ENCODE measurements at regions not wholly inside any gene's neighbourhood (a gene's known extent, or its start where the extent isn't known, plus 50 kb on each side); places are given as distances from the start of the nearest gene placed in this dataset.

DNA sequence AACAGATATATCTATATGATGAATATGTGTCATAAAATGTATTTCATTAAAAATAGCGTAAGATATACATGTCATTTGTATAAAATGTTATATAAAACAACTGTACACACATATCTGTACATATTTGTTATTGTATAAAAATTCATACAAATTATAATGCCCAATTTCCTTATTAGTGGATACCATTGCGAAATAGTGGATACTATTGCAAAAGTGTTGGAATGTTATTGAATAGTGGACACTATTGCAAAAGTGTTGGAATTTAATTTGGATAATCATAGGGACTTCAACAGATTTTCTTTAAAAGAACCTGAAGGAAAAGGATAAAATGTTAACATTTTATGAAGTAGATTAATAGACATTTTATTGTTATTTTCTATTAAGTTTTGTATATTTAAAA, 487.4 kb downstream of the HAO1 start:
- H3K9me2 ChIP-seq: no peaks in the 10 kb centered on the region
- ChIA-PET CTCF (no interaction called here), POLR2A (no interaction called here)
- H4K20me1 ChIP-seq (ENCODE audit: insufficient read depth): no peaks in the 10 kb centered on the region
- WGBS (ENCODE audit: low lambda C conversion rate): 13% methylated on average over 2 of the region's 2 CpGs
- TF ChIP-seq, protein P1, sequence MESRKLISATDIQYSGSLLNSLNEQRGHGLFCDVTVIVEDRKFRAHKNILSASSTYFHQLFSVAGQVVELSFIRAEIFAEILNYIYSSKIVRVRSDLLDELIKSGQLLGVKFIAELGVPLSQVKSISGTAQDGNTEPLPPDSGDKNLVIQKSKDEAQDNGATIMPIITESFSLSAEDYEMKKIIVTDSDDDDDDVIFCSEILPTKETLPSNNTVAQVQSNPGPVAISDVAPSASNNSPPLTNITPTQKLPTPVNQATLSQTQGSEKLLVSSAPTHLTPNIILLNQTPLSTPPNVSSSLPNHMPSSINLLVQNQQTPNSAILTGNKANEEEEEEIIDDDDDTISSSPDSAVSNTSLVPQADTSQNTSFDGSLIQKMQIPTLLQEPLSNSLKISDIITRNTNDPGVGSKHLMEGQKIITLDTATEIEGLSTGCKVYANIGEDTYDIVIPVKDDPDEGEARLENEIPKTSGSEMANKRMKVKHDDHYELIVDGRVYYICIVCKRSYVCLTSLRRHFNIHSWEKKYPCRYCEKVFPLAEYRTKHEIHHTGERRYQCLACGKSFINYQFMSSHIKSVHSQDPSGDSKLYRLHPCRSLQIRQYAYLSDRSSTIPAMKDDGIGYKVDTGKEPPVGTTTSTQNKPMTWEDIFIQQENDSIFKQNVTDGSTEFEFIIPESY (IDR thresholded peaks at IDR 0.05; ENCODE audit: borderline replicate concordance, low read depth): no peak
- TF ChIP-seq FOSL2 (IDR thresholded peaks at IDR 0.05; ENCODE audit: borderline replicate concordance, low read depth): no peak
- no peak overlapping the region for H3K4me3 ChIP-seq (ENCODE audit: low read depth in 2 of 2, low read length in 1 of 2)
- H3K27ac ChIP-seq (ENCODE audit: low read depth in 2 of 2, low read length in 1 of 2): no peak overlapping the region
- H2AFZ ChIP-seq (ENCODE audit: low read depth): no peak overlapping the region
- H3K9me3 ChIP-seq: no peaks in the 10 kb centered on the region
- no peak overlapping the region for H3K4me2 ChIP-seq
- no peaks in the 10 kb centered on the region for H3K27me3 ChIP-seq (ENCODE audit: insufficient read depth)
- no peaks in the 10 kb centered on the region for H3K79me2 ChIP-seq (ENCODE audit: insufficient read depth)
- H3F3A ChIP-seq (replicated peaks; ENCODE audit: insufficient read depth): no peaks in the 10 kb centered on the region
- no peak overlapping the region for H3K9ac ChIP-seq
- no peaks in the 10 kb centered on the region for H3K36me3 ChIP-seq (replicated peaks in 1 of 2; ENCODE audit: control insufficient read depth in 1 of 2, insufficient read depth in 2 of 2, low read length in 1 of 2)
- DNase-seq: no peak
- H3K4me1 ChIP-seq (ENCODE audit: control insufficient read depth in 1 of 2, insufficient read depth in 2 of 2, low read depth in 1 of 2, low read length in 1 of 2): no peaks in the 10 kb centered on the region

DNA sequence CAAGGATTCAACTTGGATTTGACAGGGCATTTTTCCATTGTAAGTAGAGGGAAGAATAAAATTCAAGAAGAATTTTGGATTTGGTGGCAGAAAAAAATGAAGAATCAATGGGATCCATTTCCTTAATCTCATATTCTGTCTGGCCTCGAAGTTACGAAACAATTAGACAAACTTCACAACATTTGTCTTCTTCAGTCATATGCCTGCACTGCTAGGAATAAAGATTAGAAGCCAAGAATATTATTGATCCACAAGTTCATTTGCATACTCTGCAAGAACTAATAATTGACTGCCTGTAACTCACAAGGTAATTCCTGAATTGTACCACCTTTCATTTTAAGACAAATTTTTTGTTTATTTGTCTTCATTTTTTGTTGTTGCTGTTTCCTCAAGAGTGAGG, 486.2 kb downstream of the HAO1 start:
- Histone ChIP-seq H3K4me1 (ENCODE audit: control insufficient read depth in 1 of 2, insufficient read depth in 2 of 2, low read depth in 1 of 2, low read length in 1 of 2) (no peaks in the 10 kb centered on the region), H3K79me2 (ENCODE audit: insufficient read depth) (no peaks in the 10 kb centered on the region), H3K4me3 (ENCODE audit: low read depth in 2 of 2, low read length in 1 of 2) (no peak overlapping the region), H2AFZ (ENCODE audit: low read depth) (no peak overlapping the region), H4K20me1 (ENCODE audit: insufficient read depth) (no peaks in the 10 kb centered on the region), H3K9ac (no peak overlapping the region), H3K36me3 (replicated peaks in 1 of 2; ENCODE audit: control insufficient read depth in 1 of 2, insufficient read depth in 2 of 2, low read length in 1 of 2) (no peaks in the 10 kb centered on the region), H3K9me2 (no peaks in the 10 kb centered on the region), H3F3A (replicated peaks; ENCODE audit: insufficient read depth) (no peaks in the 10 kb centered on the region), H3K9me3 (no peaks in the 10 kb centered on the region), H3K27ac (ENCODE audit: low read depth in 2 of 2, low read length in 1 of 2) (no peak overlapping the region), H3K27me3 (ENCODE audit: insufficient read depth) (no peaks in the 10 kb centered on the region), H3K4me2 (no peak overlapping the region)
- ChIA-PET POLR2A (no interaction called here), CTCF (no interaction called here)
- WGBS (ENCODE audit: low lambda C conversion rate): 26% methylated on average over 2 of the region's 2 CpGs
- no peak for DNase-seq
- no peak for TF ChIP-seq EZH2phosphoT487 (IDR thresholded peaks at IDR 0.05; ENCODE audit: borderline replicate concordance, low read depth)
- TF ChIP-seq TAF1 (IDR thresholded peaks at IDR 0.05; ENCODE audit: borderline replicate concordance, low read depth, low read length): no peak
- TF ChIP-seq EP300 (IDR thresholded peaks at IDR 0.05; ENCODE audit: borderline replicate concordance in 1 of 2, low read depth in 1 of 2, low read length in 1 of 2): no peak
- TF ChIP-seq RAD21 (IDR thresholded peaks at IDR 0.05; ENCODE audit: low read length): no peak
- no peak for TF ChIP-seq GATA2 (CRISPR knock-in tag; IDR thresholded peaks at IDR 0.05)
- TF ChIP-seq, protein P2, sequence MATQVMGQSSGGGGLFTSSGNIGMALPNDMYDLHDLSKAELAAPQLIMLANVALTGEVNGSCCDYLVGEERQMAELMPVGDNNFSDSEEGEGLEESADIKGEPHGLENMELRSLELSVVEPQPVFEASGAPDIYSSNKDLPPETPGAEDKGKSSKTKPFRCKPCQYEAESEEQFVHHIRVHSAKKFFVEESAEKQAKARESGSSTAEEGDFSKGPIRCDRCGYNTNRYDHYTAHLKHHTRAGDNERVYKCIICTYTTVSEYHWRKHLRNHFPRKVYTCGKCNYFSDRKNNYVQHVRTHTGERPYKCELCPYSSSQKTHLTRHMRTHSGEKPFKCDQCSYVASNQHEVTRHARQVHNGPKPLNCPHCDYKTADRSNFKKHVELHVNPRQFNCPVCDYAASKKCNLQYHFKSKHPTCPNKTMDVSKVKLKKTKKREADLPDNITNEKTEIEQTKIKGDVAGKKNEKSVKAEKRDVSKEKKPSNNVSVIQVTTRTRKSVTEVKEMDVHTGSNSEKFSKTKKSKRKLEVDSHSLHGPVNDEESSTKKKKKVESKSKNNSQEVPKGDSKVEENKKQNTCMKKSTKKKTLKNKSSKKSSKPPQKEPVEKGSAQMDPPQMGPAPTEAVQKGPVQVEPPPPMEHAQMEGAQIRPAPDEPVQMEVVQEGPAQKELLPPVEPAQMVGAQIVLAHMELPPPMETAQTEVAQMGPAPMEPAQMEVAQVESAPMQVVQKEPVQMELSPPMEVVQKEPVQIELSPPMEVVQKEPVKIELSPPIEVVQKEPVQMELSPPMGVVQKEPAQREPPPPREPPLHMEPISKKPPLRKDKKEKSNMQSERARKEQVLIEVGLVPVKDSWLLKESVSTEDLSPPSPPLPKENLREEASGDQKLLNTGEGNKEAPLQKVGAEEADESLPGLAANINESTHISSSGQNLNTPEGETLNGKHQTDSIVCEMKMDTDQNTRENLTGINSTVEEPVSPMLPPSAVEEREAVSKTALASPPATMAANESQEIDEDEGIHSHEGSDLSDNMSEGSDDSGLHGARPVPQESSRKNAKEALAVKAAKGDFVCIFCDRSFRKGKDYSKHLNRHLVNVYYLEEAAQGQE (IDR thresholded peaks at IDR 0.05; ENCODE audit: low read depth, low read length): no peak
